H1 (cell line): ENCODE measurements at regions not wholly inside any gene's neighbourhood (a gene's known extent, or its start where the extent isn't known, plus 50 kb on each side); places are given as distances from the start of the nearest gene placed in this dataset.

ENCODE experiments used
- CTCF ChIA-PET: fragments of 300-600 bp; sonication (Branson Sonifier 250); formaldehyde crosslinking; loops from one replicate; lab custom pipeline; 2021; ENCODE audit not compliant: partially characterized antibody; lab: Charles Lee
- POLR2A ChIA-PET: fragments of 300-600 bp; sonication (Branson Sonifier 250); formaldehyde crosslinking; loops from one replicate; lab custom pipeline; 2021; ENCODE audit warnings: inconsistent platforms; ENCODE audit not compliant: partially characterized antibody; lab: Charles Lee
- DNase-seq, 2 experiments: peaks; one replicate each; pipeline versions ENCODE4 v3.0.0 to v3.0.0-alpha.2; 2010 to 2022; ENCODE audit warnings: low spot score in 2 of 2, low read depth in 1 of 2, mixed read lengths in 1 of 2
- FAIRE-seq: peaks from 2 replicates; lab custom pipeline; 2011; peaks lifted over from hg19 to GRCh38; lab: Jason Lieb, UNC
- H2AFZ ChIP-seq: 2 replicates; pipeline ENCODE4 v1.8.1; 2012; ENCODE audit warnings: low read length, inconsistent platforms
- H2AK5ac ChIP-seq: 2 replicates; pipeline ENCODE4 v1.6.1; 2013; ENCODE audit warnings: low read depth, low read length
- H2BK120ac ChIP-seq: replicated peaks from 2 replicates; pipeline ENCODE3; 2013; ENCODE audit warnings: low read depth, low read length, inconsistent platforms
- H2BK12ac ChIP-seq: 2 replicates; pipeline ENCODE4 v1.6.1; 2013; ENCODE audit warnings: low read depth, low read length
- H2BK15ac ChIP-seq: 2 replicates; pipeline ENCODE4 v1.6.1; 2013; ENCODE audit warnings: low read length
- H2BK20ac ChIP-seq: 2 replicates; pipeline ENCODE4 v1.6.1; 2013; ENCODE audit warnings: low read length
- H2BK5ac ChIP-seq: 2 replicates; pipeline ENCODE4 v1.6.1; 2013; ENCODE audit warnings: low read depth, low read length
- H3K14ac ChIP-seq: 2 replicates; pipeline ENCODE4 v1.6.1; 2013; ENCODE audit warnings: inconsistent platforms; ENCODE audit not compliant: insufficient read length
- H3K18ac ChIP-seq: 2 replicates; pipeline ENCODE4 v1.6.1; 2013; ENCODE audit warnings: low read length; ENCODE audit errors: extremely low read depth
- H3K23ac ChIP-seq: 2 replicates; pipeline ENCODE4 v1.6.1; 2013; ENCODE audit warnings: inconsistent platforms; ENCODE audit not compliant: insufficient read length
- H3K23me2 ChIP-seq: 2 replicates; pipeline ENCODE4 v1.6.1; 2013; ENCODE audit warnings: low read depth, low read length
- H3K27ac ChIP-seq: 2 replicates; pipeline ENCODE4 v1.6.1; 2011; ENCODE audit warnings: low read depth, low read length, inconsistent platforms
- H3K27me3 ChIP-seq, 4 experiments: replicated peaks in 1 of 4; 1 replicate in 1 of 4; 2 replicates in 3 of 4; pipeline versions ENCODE4 v1.6.1 to v1.8.1; 2011 to 2013; ENCODE audit warnings: low read length in 3 of 4, mild to moderate bottlenecking in 3 of 4, inconsistent platforms in 2 of 4, mixed read lengths in 2 of 4, moderate library complexity in 1 of 4; ENCODE audit not compliant: control insufficient read depth in 3 of 4, insufficient read depth in 3 of 4; ENCODE audit errors: extremely low read depth in 1 of 4
- H3K36me3 ChIP-seq, 4 experiments: 2 replicates each; pipeline versions ENCODE4 v1.6.1 to v1.8.1; 2011 to 2013; ENCODE audit warnings: mild to moderate bottlenecking in 4 of 4, low read length in 3 of 4, moderate library complexity in 2 of 4, control low read depth in 1 of 4, inconsistent platforms in 1 of 4; ENCODE audit not compliant: insufficient read depth in 4 of 4, control insufficient read depth in 2 of 4
- H3K4ac ChIP-seq: replicated peaks from 2 replicates; pipeline ENCODE3; 2013; ENCODE audit warnings: low read length, low read depth, mixed read lengths, inconsistent platforms; ENCODE audit not compliant: insufficient read length
- H3K4me1 ChIP-seq, 4 experiments: replicated peaks in 1 of 4; 1 replicate in 1 of 4; 2 replicates in 3 of 4; pipeline versions ENCODE4 v1.6.1 to v1.8.1; 2011 to 2013; ENCODE audit warnings: low read length in 3 of 4, inconsistent platforms in 2 of 4, mixed read lengths in 1 of 4; ENCODE audit not compliant: insufficient read depth in 4 of 4, control insufficient read depth in 3 of 4
- H3K4me2 ChIP-seq, 2 experiments: 2 replicates each; pipeline versions ENCODE4 v1.6.1 to v1.8.1; 2011 to 2013; ENCODE audit warnings: low read depth in 2 of 2, low read length in 2 of 2, control low read depth in 1 of 2, inconsistent platforms in 1 of 2, mild to moderate bottlenecking in 1 of 2; ENCODE audit not compliant: insufficient read depth in 1 of 2
- H3K4me3 ChIP-seq, 4 experiments: fragments of 200-600, 300-600 bp in 1 of 4; sonication (generic), shearing (Covaris generic), sonication (Bioruptor Twin) in 1 of 4; 2 replicates each; pipeline versions ENCODE4 v1.5.1 to v1.8.1; 2011 to 2016; ENCODE audit warnings: low read length in 4 of 4, low read depth in 3 of 4, control low read depth in 2 of 4, inconsistent platforms in 2 of 4, mild to moderate bottlenecking in 2 of 4, mixed read lengths in 1 of 4, moderate library complexity in 1 of 4; ENCODE audit not compliant: insufficient read depth in 2 of 4; ENCODE audit errors: extremely low read depth in 1 of 4
- H3K56ac ChIP-seq: replicated peaks from 2 replicates; pipeline ENCODE3; 2013; ENCODE audit warnings: low read depth, mild to moderate bottlenecking, mixed read lengths, low read length, inconsistent platforms; ENCODE audit not compliant: insufficient read length
- H3K79me1 ChIP-seq: 2 replicates; pipeline ENCODE4 v1.6.1; 2013; ENCODE audit warnings: low read depth, low read length, control low read depth
- H3K79me2 ChIP-seq, 2 experiments: 2 replicates each; pipeline versions ENCODE4 v1.6.1 to v1.8.1; 2012 to 2013; ENCODE audit warnings: low read length in 2 of 2, mild to moderate bottlenecking in 2 of 2, inconsistent platforms in 1 of 2; ENCODE audit not compliant: insufficient read depth in 2 of 2, control insufficient read depth in 1 of 2
- H3K9ac ChIP-seq, 4 experiments: replicated peaks in 1 of 4; 1 replicate in 1 of 4; 2 replicates in 3 of 4; pipeline versions ENCODE4 v1.6.1 to v1.8.1; 2011 to 2013; ENCODE audit warnings: low read depth in 3 of 4, low read length in 3 of 4, control low read depth in 2 of 4, mild to moderate bottlenecking in 2 of 4, moderate library complexity in 2 of 4, inconsistent platforms in 1 of 4; ENCODE audit errors: extremely low read depth in 1 of 4
- H3K9me3 ChIP-seq, 2 experiments: 2 replicates each; pipeline versions ENCODE4 v1.6.1 to v1.8.1; 2012 to 2013; ENCODE audit warnings: mild to moderate bottlenecking in 2 of 2, moderate library complexity in 2 of 2, control low read depth in 1 of 2, inconsistent platforms in 1 of 2, low read depth in 1 of 2, low read length in 1 of 2, mixed read lengths in 1 of 2; ENCODE audit not compliant: insufficient read depth in 2 of 2
- H4K20me1 ChIP-seq, 2 experiments: replicated peaks in 1 of 2; 2 replicates each; pipeline versions ENCODE3 to v1.8.1; 2011 to 2013; ENCODE audit warnings: inconsistent platforms in 2 of 2, low read length in 2 of 2, mild to moderate bottlenecking in 1 of 2; ENCODE audit not compliant: insufficient read depth in 2 of 2, control insufficient read depth in 1 of 2
- H4K5ac ChIP-seq: 2 replicates; pipeline ENCODE4 v1.6.1; 2013; ENCODE audit warnings: low read length, low read depth, mixed read lengths, inconsistent platforms; ENCODE audit not compliant: insufficient read length
- H4K8ac ChIP-seq: 2 replicates; pipeline ENCODE4 v1.8.0; 2013; ENCODE audit warnings: mild to moderate bottlenecking, moderate library complexity, low read length, inconsistent platforms; ENCODE audit not compliant: insufficient read depth; ENCODE audit errors: extremely low read depth
- H4K91ac ChIP-seq: replicated peaks from 2 replicates; pipeline ENCODE3; 2013; ENCODE audit warnings: low read length, mixed read lengths, inconsistent platforms; ENCODE audit not compliant: insufficient read length
- BRCA1 ChIP-seq: IDR thresholded peaks from 2 replicates; pipeline ENCODE4 v1.6.1; 2012; ENCODE audit warnings: low read depth, low read length, improper control_type of control experiment
- CEBPB ChIP-seq: IDR thresholded peaks from 2 replicates; pipeline ENCODE4 v1.6.1; 2012; ENCODE audit warnings: low read depth, low read length
- CREB1 ChIP-seq: IDR thresholded peaks from 2 replicates; pipeline ENCODE4 v1.6.1; 2012; ENCODE audit warnings: inconsistent platforms
- HDAC6 ChIP-seq: IDR thresholded peaks from one replicate; pipeline ENCODE4 v1.7.1; 2012; ENCODE audit warnings: low read depth, mild to moderate bottlenecking, inconsistent platforms, low read length, moderate library complexity
- KDM1A ChIP-seq: fragments of 200-600, 300-600 bp; sonication (generic); IDR thresholded peaks from 2 replicates; pipeline ENCODE4 v1.7.1; 2016; ENCODE audit warnings: mild to moderate bottlenecking, low read length, borderline replicate concordance
- KDM4A ChIP-seq: IDR thresholded peaks from one replicate; pipeline ENCODE4 v1.7.1; 2012; ENCODE audit warnings: low read depth, mild to moderate bottlenecking, moderate library complexity, low read length, inconsistent platforms; ENCODE audit not compliant: severe bottlenecking
- POLR2AphosphoS5 ChIP-seq: IDR thresholded peaks from 2 replicates; pipeline ENCODE4 v1.6.1; 2011; ENCODE audit warnings: low read depth, low read length
- RAD21 ChIP-seq, 2 experiments: IDR thresholded peaks in 1 of 2; conservative IDR thresholded peaks in 1 of 2; 2 replicates each; pipeline ENCODE4 v1.6.1; 2011; ENCODE audit warnings: low read depth in 2 of 2, low read length in 2 of 2, improper control_type of control experiment in 1 of 2, inconsistent platforms in 1 of 2, mild to moderate bottlenecking in 1 of 2, moderate library complexity in 1 of 2
- RNF2 ChIP-seq: fragments of 200-900, 300-1000 bp; sonication (generic); IDR thresholded peaks from 2 replicates; pipeline ENCODE4 v1.7.1; 2016; ENCODE audit warnings: borderline replicate concordance, low read depth, mild to moderate bottlenecking, antibody characterized with exemption, low read length; ENCODE audit not compliant: poor library complexity, severe bottlenecking; ENCODE audit errors: missing control alignments
- SRF ChIP-seq: IDR thresholded peaks from 2 replicates; pipeline ENCODE4 v1.6.1; 2011; ENCODE audit warnings: mild to moderate bottlenecking, low read depth, low read length, moderate library complexity
- TAF7 ChIP-seq: optimal IDR thresholded peaks from 2 replicates; pipeline ENCODE3; 2011; ENCODE audit warnings: low read depth, mild to moderate bottlenecking, inconsistent platforms, low read length, moderate library complexity, borderline replicate concordance
- TBP ChIP-seq: IDR thresholded peaks from 2 replicates; pipeline ENCODE4 v1.6.1; 2011; ENCODE audit warnings: low read depth, low read length, improper control_type of control experiment
- WGBS, 2 experiments: shearing (Covaris generic) in 1 of 2; methylation state at CpG; one replicate each; pipeline versions ENCODE4 v1.1.6 to v1.1.7; 2013 to 2015; ENCODE audit warnings: low lambda C conversion rate in 2 of 2, mixed read lengths in 2 of 2, inconsistent platforms in 1 of 2, low coverage in 1 of 2, missing lambda C conversion rate in 1 of 2; ENCODE audit not compliant: insufficient replicate concordance in 2 of 2, insufficient coverage in 1 of 2, insufficient read length in 1 of 2; ENCODE audit errors: extremely low coverage in 1 of 2, missing lambda C conversion rate in 1 of 2; 5-methylcytosine and 5-hydroxymethylcytosine counted together

- Histone ChIP-seq H2BK15ac (no peak overlapping the region), H2BK12ac (no peak overlapping the region), H3K4me1 (no peaks in the 10 kb centered on the region), H4K20me1 (no peaks in the 10 kb centered on the region), H2AFZ (no peak overlapping the region), H2BK20ac (no peak overlapping the region), H3K27me3 (no peaks in the 10 kb centered on the region), H3K79me1 (peaks cover 2% of the 10 kb centered on the region; the same call in 1 of the 2 replicates), H3K36me3 (no peaks in the 10 kb centered on the region; a peak in 1 of 8 replicates), H2BK120ac (no peak overlapping the region), H3K23ac (no peak overlapping the region), H3K79me2 (no peaks in the 10 kb centered on the region), H4K91ac (no peak overlapping the region), H3K27ac (no peak overlapping the region), H2BK5ac (no peak overlapping the region), H4K5ac (no peak overlapping the region), H3K9me3 (no peaks in the 10 kb centered on the region), H3K18ac (no peak overlapping the region), H3K9ac (no peak overlapping the region), H3K14ac (no peak overlapping the region), H3K4ac (no peak overlapping the region), H2AK5ac (no peak overlapping the region), H4K8ac (no peak overlapping the region), H3K4me3 (no peak overlapping the region), H3K4me2 (no peak overlapping the region), H3K56ac (no peak overlapping the region)
- FAIRE-seq (no peak), DNase-seq (no peak)
- ChIA-PET CTCF (no interaction called here), POLR2A (no interaction called here)
- TF ChIP-seq TAF7 (no peak), RAD21 (IDR thresholded peaks at IDR 0.05 in 1 of 2, conservative IDR thresholded peaks at IDR 0.05 in 1 of 2; ENCODE audit: low read depth in 2 of 2, low read length in 2 of 2) (no peak), KDM4A (no peak), RNF2 (no peak), HDAC6 (no peak), SRF (no peak), KDM1A (no peak), CREB1 (no peak), BRCA1 (no peak), POLR2AphosphoS5 (no peak), TBP (no peak), CEBPB (no peak)
- TF ChIP-seq, all 59 proteins: peak for 0
- 83% methylated on average over 3 of the region's 3 CpGs; no CpG with 5 or more reads in 1 of the 2 experiments for WGBS, 2 experiments
- no peaks in the 10 kb centered on the region for H3K23me2 ChIP-seq
Observed at GRCh38 chr15:81966631-81967030, 79.2 kb downstream of the MEX3B start.
